HG02678 (cell line): ENCODE measurements at regions not wholly inside any gene's neighbourhood (a gene's known extent, or its start where the extent isn't known, plus 50 kb on each side); places are given as distances from the start of the nearest gene placed in this dataset.
A peak's percentile ranks its signal among the peaks of the same experiment; 100 is the strongest.
"Not testable (repeated sequence)": the region's sequence is repeated elsewhere in the genome, so short reads cannot be mapped to it uniquely, and the experiment has no call there.

Experiments
- ATAC-seq: cut with Tn5 transposase; IDR thresholded peaks from one replicate; pipeline ENCODE4 v1.9.1; 2021; ENCODE audit warnings: mild to moderate bottlenecking, moderate library complexity; ENCODE audit not compliant: unreplicated experiment

- no peak for ATAC-seq
Measured at GRCh38 chr5:35561396-35561795, 56.3 kb upstream of the SPEF2 start.

GRCh38 chr5:35557748-35558147, 59.9 kb upstream of the SPEF2 start:
- ATAC-seq = no peak

GRCh38 chr5:35557199-35557598, 60.5 kb upstream of the SPEF2 start:
- no peak for ATAC-seq

GRCh38 chr5:35554016-35554415, 63.6 kb upstream of the SPEF2 start:
- no peak for ATAC-seq

- no peak for ATAC-seq
Measured at GRCh38 chr5:35545190-35545589, 72.5 kb upstream of the SPEF2 start.

- ATAC-seq = no peak
Measured at GRCh38 chr5:35543408-35543807, 74.3 kb upstream of the SPEF2 start.

- no peak for ATAC-seq
Measured at GRCh38 chr5:35540002-35540401, 77.7 kb upstream of the SPEF2 start.

- ATAC-seq = no peak
Measured at GRCh38 chr5:35538198-35538931, 79.3 kb upstream of the SPEF2 start.

GRCh38 chr5:35533156-35533555, 84.5 kb upstream of the SPEF2 start:
- no peak for ATAC-seq

- not testable (repeated sequence) for ATAC-seq
Measured at GRCh38 chr5:35531553-35531952, 86.1 kb upstream of the SPEF2 start.

GRCh38 chr5:35518104-35518503, 99.6 kb upstream of the SPEF2 start:
- ATAC-seq = peak; percentile 99

GRCh38 chr5:35516271-35516670, 101.4 kb upstream of the SPEF2 start:
- no peak for ATAC-seq

- ATAC-seq = no peak
Measured at GRCh38 chr5:35513612-35514011, 104.1 kb upstream of the SPEF2 start.

- no peak for ATAC-seq
Measured at GRCh38 chr5:35502206-35502605, 115.5 kb upstream of the SPEF2 start.

- no peak for ATAC-seq
Measured at GRCh38 chr5:35488791-35489190, 128.9 kb upstream of the SPEF2 start.

GRCh38 chr5:35488055-35488454, 129.6 kb upstream of the SPEF2 start:
- no peak for ATAC-seq

- no peak for ATAC-seq
Measured at GRCh38 chr5:35487233-35488025, 130.2 kb upstream of the SPEF2 start.

GRCh38 chr5:35485487-35485886, 132.2 kb upstream of the SPEF2 start:
- ATAC-seq = no peak

GRCh38 chr5:35484241-35484640, 133.4 kb upstream of the SPEF2 start:
- no peak for ATAC-seq

- ATAC-seq = no peak
Measured at GRCh38 chr5:35483780-35484179, 133.9 kb upstream of the SPEF2 start.

- no peak for ATAC-seq
Measured at GRCh38 chr5:35483191-35483590, 134.5 kb upstream of the SPEF2 start.

GRCh38 chr5:35482167-35482755, 135.4 kb upstream of the SPEF2 start:
- ATAC-seq = no peak
